Naive thymus-derived CD4-positive, alpha-beta T cell (primary cell): ENCODE measurements at regions not wholly inside any gene's neighbourhood (a gene's known extent, or its start where the extent isn't known, plus 50 kb on each side); places are given as distances from the start of the nearest gene placed in this dataset.
"Not testable (repeated sequence)": the region's sequence is repeated elsewhere in the genome, so short reads cannot be mapped to it uniquely, and the experiment has no call there.

ENCODE experiments used
- ATAC-seq: fragments of 150-1000 bp; cut with Tn5 transposase; 2 replicates; pipeline ENCODE4 v1.10.0; 2021; ENCODE audit warnings: mild to moderate bottlenecking, moderate library complexity
- CTCF ChIA-PET: fragments of 350-600 bp; sonication (Branson Sonifier 250); formaldehyde crosslinking; loops from one replicate; lab custom pipeline; 2021; ENCODE audit warnings: antibody characterized with exemption; lab: Charles Lee
- POLR2A ChIA-PET: fragments of 350-600 bp; sonication (Branson Sonifier 250); formaldehyde crosslinking; loops from one replicate; lab custom pipeline; 2021; ENCODE audit warnings: antibody characterized with exemption, inconsistent platforms; lab: Charles Lee
- DNase-seq, 9 donors: peaks; one replicate each; pipeline versions ENCODE4 v3.0.0 to v3.0.0-alpha.2; 2020 to 2022; ENCODE audit warnings: mixed read lengths in 1 of 9
- H3K27ac ChIP-seq: one replicate; pipeline ENCODE4 v1.7.0; 2013; ENCODE audit warnings: mild to moderate bottlenecking, low read depth, low read length, moderate library complexity
- H3K27me3 ChIP-seq, 2 donors: one replicate each; pipeline ENCODE4 v1.7.0; 2013; ENCODE audit warnings: low read length in 2 of 2, mild to moderate bottlenecking in 2 of 2, moderate library complexity in 2 of 2; ENCODE audit not compliant: control insufficient read depth in 2 of 2, insufficient read depth in 2 of 2
- H3K36me3 ChIP-seq, 3 experiments: 1 replicate in 2 of 3; 2 replicates in 1 of 3; pipeline ENCODE4 v1.7.0; 2013; ENCODE audit warnings: low read length in 3 of 3, mild to moderate bottlenecking in 3 of 3, moderate library complexity in 1 of 3; ENCODE audit not compliant: insufficient read depth in 3 of 3, control insufficient read depth in 2 of 3
- H3K4me1 ChIP-seq, 2 donors: one replicate each; pipeline ENCODE4 v1.7.0; 2013; ENCODE audit warnings: low read length in 2 of 2, mild to moderate bottlenecking in 2 of 2, moderate library complexity in 1 of 2; ENCODE audit not compliant: control insufficient read depth in 2 of 2, insufficient read depth in 2 of 2
- H3K4me3 ChIP-seq: 2 replicates; pipeline ENCODE4 v1.7.0; 2013; ENCODE audit warnings: mild to moderate bottlenecking, low read length
- H3K9me3 ChIP-seq, 3 experiments: 1 replicate in 2 of 3; 2 replicates in 1 of 3; pipeline ENCODE4 v1.7.0; 2013; ENCODE audit warnings: low read length in 3 of 3; ENCODE audit not compliant: control insufficient read depth in 2 of 3
- H3K27ac Mint-ChIP-seq, 9 donors: one replicate each; pipeline ENCODE4 v1.8.0; 2020 to 2022; ENCODE audit warnings: mixed read lengths in 9 of 9, mild to moderate bottlenecking in 8 of 9, moderate library complexity in 5 of 9, inconsistent platforms in 2 of 9
- H3K27me3 Mint-ChIP-seq, 5 donors: one replicate each; pipeline ENCODE4 v1.8.0; 2021 to 2022; ENCODE audit warnings: mixed read lengths in 5 of 5, mild to moderate bottlenecking in 1 of 5
- H3K36me3 Mint-ChIP-seq, 5 donors: one replicate each; pipeline ENCODE4 v1.8.0; 2020 to 2022; ENCODE audit warnings: mixed read lengths in 5 of 5, mild to moderate bottlenecking in 3 of 5, inconsistent platforms in 1 of 5
- H3K4me1 Mint-ChIP-seq, 7 donors: one replicate each; pipeline ENCODE4 v1.8.0; 2020 to 2022; ENCODE audit warnings: mixed read lengths in 7 of 7, mild to moderate bottlenecking in 3 of 7, inconsistent platforms in 1 of 7
- H3K4me3 Mint-ChIP-seq, 10 donors: one replicate each; pipeline ENCODE4 v1.8.0; 2020 to 2022; ENCODE audit warnings: mild to moderate bottlenecking in 10 of 10, mixed read lengths in 10 of 10, moderate library complexity in 6 of 10, inconsistent platforms in 2 of 10
- H3K9me3 Mint-ChIP-seq, 11 donors: one replicate each; pipeline ENCODE4 v1.8.0; 2020 to 2022; ENCODE audit warnings: mixed read lengths in 11 of 11, mild to moderate bottlenecking in 4 of 11, inconsistent platforms in 1 of 11, moderate library complexity in 1 of 11
- intact Hi-C, 2 donors: fragments of 100-400 bp; cut with micrococcal nuclease; formaldehyde crosslinking; loops; one replicate each; pipeline ENCODE4 v1.15.1; 2023

DNA sequence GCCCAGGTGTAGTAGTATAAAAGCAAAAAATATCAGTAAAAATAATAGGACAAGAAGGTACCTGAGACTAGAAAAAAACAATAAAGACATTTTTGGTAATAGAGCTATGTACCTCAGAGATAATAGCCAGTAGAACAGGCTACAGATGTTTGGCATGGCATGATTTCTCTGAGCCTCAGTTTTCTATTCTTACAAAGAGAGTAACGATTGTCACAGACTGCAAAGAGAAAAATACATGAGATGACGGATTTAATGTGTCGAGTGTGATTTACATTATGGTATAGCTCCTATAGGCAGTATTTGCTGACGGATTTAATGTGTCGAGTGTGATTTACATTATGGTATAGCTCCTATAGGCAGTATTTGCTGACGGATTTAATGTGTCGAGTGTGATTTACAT lies 375.3 kb upstream of the NAALADL2 start:
- intact Hi-C loops, H3K27me3 ChIP-seq, POLR2A ChIA-PET, ATAC-seq, H3K9me3 ChIP-seq, H3K27ac ChIP-seq, H3K4me3 Mint-ChIP-seq, H3K36me3 Mint-ChIP-seq, H3K4me1 ChIP-seq, H3K27ac Mint-ChIP-seq, H3K27me3 Mint-ChIP-seq, H3K4me1 Mint-ChIP-seq, DNase-seq, CTCF ChIA-PET, H3K4me3 ChIP-seq, H3K36me3 ChIP-seq: not testable (repeated sequence)
- H3K9me3 Mint-ChIP-seq = peaks cover 0 to 15% (median 0%) of the 10 kb centered on the region in 11 donors

DNA sequence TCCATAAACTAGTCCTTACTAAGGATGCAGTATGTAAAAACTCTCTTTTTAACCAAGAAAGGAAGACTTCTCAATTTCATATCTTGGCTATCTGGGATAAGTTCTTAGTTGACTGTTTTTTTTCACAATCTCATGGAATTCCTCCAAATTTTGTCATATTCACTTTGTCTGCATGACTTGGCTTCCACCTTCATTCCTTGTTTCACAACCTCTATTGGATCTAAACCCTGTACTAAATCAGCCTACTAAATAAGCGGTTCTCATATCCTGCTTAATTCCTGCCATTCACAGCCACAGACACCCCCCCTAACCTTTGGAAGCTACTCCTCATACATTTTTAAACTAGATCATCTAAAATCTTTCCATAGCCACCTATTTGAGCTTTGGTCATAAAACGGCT lies 370.6 kb upstream of the NAALADL2 start:
- Mint-ChIP-seq H3K4me1 (no peaks in the 10 kb centered on the region), H3K9me3 (peaks cover 0 to 22% (median 2%) of the 10 kb centered on the region in 11 donors), H3K36me3 (no peaks in the 10 kb centered on the region), H3K4me3 (no peak overlapping the region), H3K27ac (no peak overlapping the region), H3K27me3 (no peaks in the 10 kb centered on the region)
- ATAC-seq = no peak
- H3K4me1 ChIP-seq = no peaks in the 10 kb centered on the region
- no peaks in the 10 kb centered on the region for H3K27me3 ChIP-seq
- no peak for DNase-seq
- CTCF ChIA-PET = no interaction called here
- no peaks in the 10 kb centered on the region for H3K36me3 ChIP-seq
- H3K4me3 ChIP-seq = no peak overlapping the region
- POLR2A ChIA-PET = no interaction called here
- no peaks in the 10 kb centered on the region for H3K9me3 ChIP-seq
- intact Hi-C loops = no loop called here
- H3K27ac ChIP-seq = no peak overlapping the region

DNA sequence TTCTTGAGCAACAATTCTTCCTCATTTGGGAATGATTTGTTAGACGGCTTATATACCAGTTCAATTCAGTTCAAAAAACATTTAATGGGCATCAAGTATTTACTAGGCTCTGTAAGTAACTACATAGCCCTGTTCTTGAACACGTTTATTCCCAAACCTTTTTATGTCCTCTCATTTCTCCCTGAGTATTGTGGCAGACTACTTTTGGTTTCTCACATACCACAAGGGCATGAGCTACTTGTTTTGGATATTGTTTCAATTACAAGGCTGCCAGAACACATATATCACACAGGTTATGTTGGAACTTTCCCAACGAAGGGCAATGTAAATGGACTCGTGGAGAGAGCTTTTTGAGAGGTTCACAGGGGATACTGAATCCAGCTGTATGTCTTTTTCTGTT lies 363.8 kb upstream of the NAALADL2 start:
- no peak overlapping the region for H3K27ac Mint-ChIP-seq
- H3K27me3 Mint-ChIP-seq = no peaks in the 10 kb centered on the region
- H3K4me3 ChIP-seq = no peak overlapping the region
- CTCF ChIA-PET = interaction anchor here (0.7 kb wide), 1 partner anchor 931 kb away, joined by 3 read pairs; no protein-coding TSS in a partner anchor
- no peaks in the 10 kb centered on the region for H3K36me3 Mint-ChIP-seq
- H3K4me1 Mint-ChIP-seq = no peaks in the 10 kb centered on the region
- peaks cover 0 to 2% (median 0%) of the 10 kb centered on the region in 11 donors for H3K9me3 Mint-ChIP-seq
- no peak overlapping the region for H3K27ac ChIP-seq
- H3K4me1 ChIP-seq = no peaks in the 10 kb centered on the region
- no peak overlapping the region for H3K4me3 Mint-ChIP-seq
- no peaks in the 10 kb centered on the region for H3K36me3 ChIP-seq
- H3K27me3 ChIP-seq = no peaks in the 10 kb centered on the region
- POLR2A ChIA-PET = no interaction called here
- intact Hi-C loops = no loop called here
- DNase-seq = no peak
- H3K9me3 ChIP-seq = no peaks in the 10 kb centered on the region
- no peak for ATAC-seq

DNA sequence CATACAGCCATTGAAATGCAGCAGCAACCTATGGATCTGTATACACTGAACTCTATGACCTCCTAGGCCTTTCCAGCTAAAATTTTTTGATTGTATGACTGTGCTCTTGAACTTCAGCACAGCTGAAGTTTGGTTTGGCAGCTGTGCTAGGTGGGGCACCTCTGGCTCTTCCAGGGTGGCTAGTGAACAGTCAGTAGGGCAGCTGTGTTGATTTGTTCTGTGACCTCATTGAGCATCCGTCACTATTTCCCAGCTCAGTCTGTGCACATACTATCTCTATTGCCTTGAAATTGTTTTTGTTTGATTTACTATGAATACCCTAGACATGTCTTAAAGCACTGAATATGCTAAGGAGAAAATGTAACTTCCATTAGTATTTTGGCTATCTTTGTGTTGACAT lies 363.2 kb upstream of the NAALADL2 start:
- Mint-ChIP-seq H3K4me3 (no peak overlapping the region), H3K27ac (no peak overlapping the region), H3K9me3 (no peaks in the 10 kb centered on the region), H3K4me1 (no peaks in the 10 kb centered on the region), H3K27me3 (no peaks in the 10 kb centered on the region), H3K36me3 (no peaks in the 10 kb centered on the region)
- ATAC-seq (no peak), DNase-seq (no peak)
- Histone ChIP-seq H3K36me3 (no peaks in the 10 kb centered on the region), H3K4me3 (no peak overlapping the region), H3K27me3 (no peaks in the 10 kb centered on the region), H3K9me3 (no peaks in the 10 kb centered on the region), H3K27ac (no peak overlapping the region), H3K4me1 (no peaks in the 10 kb centered on the region)
- POLR2A ChIA-PET = no interaction called here
- intact Hi-C loops = no loop called here
- CTCF ChIA-PET = no interaction called here

DNA sequence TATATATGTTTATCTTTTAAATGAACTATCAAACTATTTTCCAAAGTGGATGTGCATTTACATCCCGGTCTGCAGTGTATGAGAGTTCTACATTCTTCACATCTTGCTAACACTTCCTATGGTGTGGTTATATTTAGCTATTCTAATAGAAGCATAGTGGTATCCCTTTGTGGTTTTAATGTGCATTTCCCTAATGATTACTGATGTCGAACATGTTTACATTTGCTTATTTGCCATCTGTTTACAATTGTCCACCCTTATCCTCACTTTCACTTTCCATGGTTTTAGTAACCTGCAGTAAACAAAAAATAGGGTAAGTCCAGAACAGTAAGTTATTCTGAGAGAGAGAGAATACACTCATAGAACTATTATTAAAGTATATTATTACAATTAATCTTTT lies 360.5 kb upstream of the NAALADL2 start:
- Mint-ChIP-seq H3K27me3 (no peaks in the 10 kb centered on the region), H3K4me3 (no peak overlapping the region)

DNA sequence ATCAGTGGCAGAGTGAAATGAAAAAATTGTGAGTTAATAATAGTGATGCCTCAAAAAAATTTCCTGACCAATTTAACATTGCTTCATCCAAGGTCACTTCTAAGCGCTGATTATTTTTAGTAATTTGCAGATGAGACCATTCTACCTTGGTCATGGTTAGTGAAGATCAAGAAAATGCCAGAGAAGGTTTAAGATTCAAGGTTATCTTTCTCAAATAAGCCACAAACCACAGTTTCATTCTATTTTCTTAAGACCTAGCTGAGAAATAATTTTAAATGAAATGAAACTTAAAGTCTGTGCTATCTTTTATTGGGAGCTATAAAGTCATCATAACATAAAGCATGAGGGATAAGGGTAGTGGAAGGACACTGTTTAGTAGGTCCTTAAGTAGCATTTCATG lies 353.9 kb upstream of the NAALADL2 start:
- Histone ChIP-seq H3K27me3 (no peaks in the 10 kb centered on the region), H3K4me3 (no peak overlapping the region), H3K36me3 (no peaks in the 10 kb centered on the region), H3K9me3 (no peaks in the 10 kb centered on the region), H3K4me1 (no peaks in the 10 kb centered on the region), H3K27ac (no peak overlapping the region)
- Mint-ChIP-seq H3K9me3 (peaks cover 0 to 1% (median 0%) of the 10 kb centered on the region in 11 donors), H3K36me3 (no peaks in the 10 kb centered on the region), H3K4me1 (no peaks in the 10 kb centered on the region), H3K27ac (no peak overlapping the region), H3K27me3 (no peaks in the 10 kb centered on the region), H3K4me3 (no peak overlapping the region)
- intact Hi-C loops = no loop called here
- no peak for ATAC-seq
- ChIA-PET CTCF (no interaction called here), POLR2A (no interaction called here)
- DNase-seq = no peak

More for the DNA sequence above, 360.5 kb upstream of the NAALADL2 start:
- H3K36me3 ChIP-seq = no peaks in the 10 kb centered on the region
- no peaks in the 10 kb centered on the region for H3K9me3 ChIP-seq
- H3K4me1 Mint-ChIP-seq = no peaks in the 10 kb centered on the region
- POLR2A ChIA-PET = no interaction called here
- H3K4me3 ChIP-seq = no peak overlapping the region
- DNase-seq (no peak), ATAC-seq (no peak)
- H3K27ac ChIP-seq = no peak overlapping the region
- H3K27ac Mint-ChIP-seq = no peak overlapping the region
- intact Hi-C loops = no loop called here
- H3K27me3 ChIP-seq = no peaks in the 10 kb centered on the region
- CTCF ChIA-PET = no interaction called here
- H3K36me3 Mint-ChIP-seq = no peaks in the 10 kb centered on the region
- no peaks in the 10 kb centered on the region for H3K9me3 Mint-ChIP-seq
- no peaks in the 10 kb centered on the region for H3K4me1 ChIP-seq

DNA sequence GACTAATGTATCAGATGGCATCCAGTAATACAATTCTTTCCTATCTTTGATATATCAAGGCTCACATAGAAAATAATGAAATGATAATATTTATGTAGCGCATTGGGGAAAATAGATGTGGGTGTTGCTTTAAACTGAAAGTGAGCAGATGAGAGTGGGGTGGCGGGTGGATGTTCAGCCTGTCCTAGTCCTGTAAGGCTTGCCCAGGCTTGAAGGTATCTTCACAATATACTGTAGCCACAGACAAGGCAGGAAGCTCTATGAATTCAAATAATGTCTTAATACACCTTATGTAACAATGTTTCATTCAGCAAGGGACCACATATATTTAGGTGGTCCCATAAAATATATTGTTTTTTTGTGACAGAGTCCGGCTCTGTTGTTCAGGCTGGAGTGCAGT lies 334.9 kb upstream of the NAALADL2 start:
- ChIA-PET POLR2A (no interaction called here), CTCF (no interaction called here)
- Histone ChIP-seq H3K4me1 (no peaks in the 10 kb centered on the region), H3K27me3 (no peaks in the 10 kb centered on the region), H3K9me3 (no peaks in the 10 kb centered on the region), H3K4me3 (no peak overlapping the region), H3K36me3 (no peaks in the 10 kb centered on the region), H3K27ac (no peak overlapping the region)
- Mint-ChIP-seq H3K27ac (no peak overlapping the region), H3K9me3 (peaks cover 0 to 16% (median 4%) of the 10 kb centered on the region in 11 donors), H3K36me3 (peaks cover 0 to 4% (median 0%) of the 10 kb centered on the region in 5 donors), H3K4me1 (no peaks in the 10 kb centered on the region), H3K4me3 (no peak overlapping the region), H3K27me3 (no peaks in the 10 kb centered on the region)
- intact Hi-C loops = no loop called here
- ATAC-seq (no peak), DNase-seq (no peak)
